Esophagus squamous epithelium (tissue), 4 donors: ENCODE measurements at regions not wholly inside any gene's neighbourhood (a gene's known extent, or its start where the extent isn't known, plus 50 kb on each side); places are given as distances from the start of the nearest gene placed in this dataset.

ENCODE experiments used
- CTCF ChIP-seq, 6 experiments: fragments of 450-650 bp in 4 of 6; fragments of 200-600 bp in 2 of 6; sonication (generic) in 2 of 6; IDR thresholded peaks; one replicate each; pipeline ENCODE4 v1.5.1; 2016 to 2019; ENCODE audit warnings: antibody characterized with exemption in 6 of 6, mild to moderate bottlenecking in 4 of 6, moderate library complexity in 4 of 6
- POLR2A ChIP-seq, 4 donors: fragments of 450-650 bp; IDR thresholded peaks; one replicate each; pipeline ENCODE4 v1.6.1; 2017; ENCODE audit warnings: antibody characterized with exemption in 4 of 4, mild to moderate bottlenecking in 4 of 4, moderate library complexity in 3 of 4

- TF ChIP-seq POLR2A (IDR thresholded peaks at IDR 0.05) = no peak
- TF ChIP-seq CTCF (IDR thresholded peaks at IDR 0.05) = no peak
Measured at GRCh38 chr12:86799616-86800015, 543.4 kb upstream of the MGAT4C start.
